NCI-H345 (cell line): ENCODE measurements at regions not wholly inside any gene's neighbourhood (a gene's known extent, or its start where the extent isn't known, plus 50 kb on each side); places are given as distances from the start of the nearest gene placed in this dataset.
"Not testable (repeated sequence)": the region's sequence is repeated elsewhere in the genome, so short reads cannot be mapped to it uniquely, and the experiment has no call there.

Experiments used
- DNase-seq: peaks from one replicate; lab custom pipeline; 2025; lab: John Stamatoyannopoulos, UW

GRCh38 chr3:144921710-144922109, 950.1 kb downstream of the DIPK2A start:
- DNase-seq, result no peak

GRCh38 chr3:144923046-144923775, 951.6 kb downstream of the DIPK2A start:
- no peak for DNase-seq

- no peak for DNase-seq
These were observed 958.8 kb downstream of the DIPK2A start for GRCh38 chr3:144930431-144930830.

DNA sequence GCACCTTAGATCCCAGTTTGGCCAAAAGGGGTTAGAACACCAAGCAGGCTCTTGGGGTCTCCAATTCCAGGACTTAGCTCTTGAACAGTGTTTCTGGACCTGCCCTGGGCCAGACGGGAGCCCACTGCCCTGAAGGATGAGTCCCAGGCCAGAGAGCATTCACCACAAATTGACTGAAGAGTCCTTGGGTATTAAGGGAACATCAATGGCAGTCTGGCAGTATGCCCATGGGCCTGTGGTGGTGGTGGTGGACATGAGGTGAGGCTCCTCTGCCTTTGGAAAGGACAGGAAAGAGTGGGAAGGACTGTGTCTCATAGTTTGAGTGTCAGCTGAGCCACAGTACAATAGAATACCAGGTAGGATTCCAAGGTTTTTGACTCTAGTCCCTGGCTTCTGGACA, 960.0 kb downstream of the DIPK2A start:
- DNase-seq, result no peak

GRCh38 chr3:144942093-144942837, 970.6 kb downstream of the DIPK2A start:
- DNase-seq, result no peak

GRCh38 chr3:144942838-144943197, 971.2 kb downstream of the DIPK2A start:
- no peak for DNase-seq

GRCh38 chr3:144947895-144948294, 976.3 kb downstream of the DIPK2A start:
- no peak for DNase-seq

DNA sequence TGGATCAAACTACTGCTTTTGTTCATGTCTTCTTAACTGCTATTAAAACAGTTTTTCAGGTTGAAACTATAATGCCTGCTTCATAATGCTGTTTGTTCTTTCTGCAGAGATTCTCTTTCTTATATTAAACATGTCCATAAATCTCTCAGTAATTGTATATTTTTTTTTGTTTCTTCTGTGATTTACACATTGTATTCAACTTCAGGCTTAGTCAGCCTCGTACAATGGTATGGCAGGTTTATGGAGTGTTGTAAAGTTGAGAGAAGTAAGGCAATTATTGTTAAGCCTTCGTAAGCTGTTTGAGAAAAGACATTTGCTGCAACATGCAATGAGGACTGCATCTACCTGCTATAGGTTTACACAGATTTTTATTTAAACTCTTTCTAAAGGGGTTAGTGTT, 977.1 kb downstream of the DIPK2A start:
- no peak for DNase-seq

DNA sequence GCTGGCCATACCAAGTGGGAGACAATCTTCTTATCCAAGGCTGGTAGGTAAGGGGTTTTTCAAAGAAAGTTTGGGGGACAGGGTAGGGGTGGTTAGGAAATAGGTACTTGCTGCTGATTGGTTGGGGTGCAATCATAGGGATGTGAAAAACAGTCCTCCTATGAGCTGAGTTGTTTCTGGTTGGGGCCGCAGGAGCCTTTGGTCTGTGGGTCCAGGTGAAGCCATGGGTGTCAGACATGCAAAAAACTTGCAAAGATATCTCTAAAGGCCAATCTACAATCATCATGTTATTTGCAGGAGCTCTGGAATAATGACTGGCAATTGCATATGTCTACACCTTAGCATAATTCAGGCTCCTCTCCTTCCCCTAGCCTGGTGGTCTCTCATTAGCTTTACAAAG, 982.3 kb downstream of the DIPK2A start:
- no peak for DNase-seq

DNA sequence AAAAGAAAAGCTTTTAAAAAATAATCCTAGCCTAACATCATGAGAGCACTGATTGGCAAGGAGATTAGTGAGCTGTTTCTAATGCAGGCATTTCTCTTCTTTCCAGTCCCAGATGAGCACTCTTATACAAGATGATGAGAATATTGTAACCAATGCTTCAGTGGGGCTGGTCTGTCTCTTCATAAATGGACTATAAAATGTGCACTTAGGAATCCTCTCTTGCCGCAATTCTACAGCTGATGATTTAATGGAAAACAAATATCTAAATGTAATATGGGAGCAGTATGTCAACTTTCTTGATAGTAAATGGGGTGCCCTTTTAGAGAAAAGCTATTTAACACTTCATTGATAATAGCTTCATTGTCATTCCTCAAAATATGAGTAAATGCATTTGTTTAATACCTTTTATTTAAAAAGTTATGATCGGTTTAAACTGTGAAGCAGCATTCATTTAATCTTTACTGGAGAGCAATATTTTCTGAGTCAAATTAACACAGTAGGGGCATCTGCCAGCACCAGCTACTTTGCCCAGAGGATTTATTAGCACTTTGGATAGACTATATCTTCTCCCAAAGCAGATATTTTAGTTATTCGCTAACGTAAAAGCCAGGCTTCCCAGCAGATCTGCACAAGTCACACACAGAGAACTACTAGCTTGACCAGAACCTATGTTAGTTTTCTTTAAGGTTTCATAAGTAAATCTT, 985.9 kb downstream of the DIPK2A start:
- DNase-seq, result no peak

DNA sequence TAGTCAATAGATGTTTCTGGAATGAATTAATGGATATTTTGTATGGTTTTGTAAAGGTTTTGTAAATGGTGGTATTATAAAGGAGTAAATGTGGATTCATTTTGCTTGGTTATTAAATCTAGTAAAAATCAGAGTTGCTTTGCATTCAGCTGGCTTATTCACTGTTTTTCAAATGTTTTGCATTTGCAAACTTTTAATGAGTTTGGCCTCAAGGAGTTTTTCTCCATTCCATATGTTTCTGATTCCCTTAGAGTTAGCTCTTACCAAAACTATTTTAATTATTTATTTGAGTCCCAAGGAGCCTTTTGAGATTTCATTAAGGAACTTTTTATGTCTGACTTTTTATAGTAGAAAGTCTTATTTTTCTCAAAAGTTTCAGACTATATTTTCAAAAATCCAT, 992.2 kb downstream of the DIPK2A start:
- no peak for DNase-seq

DNA sequence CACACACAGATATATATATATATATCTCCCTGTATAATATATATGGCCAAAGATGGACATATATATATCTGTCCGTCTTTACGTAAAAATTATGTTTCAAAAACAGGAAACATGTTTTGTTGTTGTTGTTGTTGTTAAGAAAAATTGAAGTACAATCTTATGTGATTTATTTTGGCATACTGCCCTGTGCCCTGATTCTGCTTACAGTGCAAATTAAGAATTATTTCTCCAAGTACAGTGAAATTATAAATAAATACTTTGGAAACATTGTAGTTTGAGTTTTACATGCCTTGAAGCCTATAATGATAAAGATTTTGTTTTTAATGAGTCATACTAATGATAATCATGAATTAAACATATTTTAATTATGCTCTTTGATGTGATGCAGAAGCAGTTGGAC, 994.9 kb downstream of the DIPK2A start:
- no peak for DNase-seq

- DNase-seq, result no peak
These were observed 997.2 kb downstream of the DIPK2A start for GRCh38 chr3:144968750-144969350.

- not testable (repeated sequence) for DNase-seq
These were observed 1012.9 kb downstream of the DIPK2A start for GRCh38 chr3:144984481-144984880.

DNA sequence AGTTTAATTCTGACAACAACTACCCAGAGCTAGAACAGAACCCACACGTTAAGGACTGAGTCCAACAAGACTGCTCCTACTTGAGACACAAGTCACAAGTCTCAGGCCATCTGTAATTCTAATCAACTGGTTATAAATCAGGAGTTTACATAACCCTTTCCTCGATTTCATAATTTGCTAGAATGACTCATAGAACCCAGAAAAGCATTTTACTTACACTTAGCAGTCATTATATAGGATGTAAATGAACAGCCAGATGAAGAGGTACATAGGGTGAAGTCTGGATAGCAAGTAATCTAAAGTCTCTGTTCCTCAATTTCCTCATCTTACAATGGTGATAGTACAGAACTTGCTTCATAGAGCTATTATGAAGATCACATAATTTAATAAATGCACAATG, 1018.2 kb downstream of the DIPK2A start:
- DNase-seq, result no peak

DNA sequence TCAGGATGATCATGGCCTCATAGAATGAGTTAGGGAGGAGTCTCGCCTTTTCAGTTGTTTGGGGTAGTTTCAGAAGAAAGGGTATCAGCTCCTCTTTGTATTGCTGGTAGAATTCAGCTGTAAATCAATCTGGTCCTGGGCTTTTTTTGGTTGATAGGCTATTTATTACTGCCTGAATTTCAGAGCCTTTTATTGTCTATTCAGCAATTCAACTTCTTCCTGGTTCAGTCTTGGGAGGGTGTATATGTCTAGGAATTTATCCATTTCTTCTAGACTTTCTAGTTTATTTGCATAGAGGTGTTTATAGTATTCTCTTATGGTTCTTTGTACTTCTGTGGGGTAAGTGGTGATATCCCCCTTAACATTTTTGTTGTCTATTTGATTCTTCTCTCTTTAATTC, 1024.2 kb downstream of the DIPK2A start:
- DNase-seq, result no peak

- no peak for DNase-seq
These were observed 1033.8 kb downstream of the DIPK2A start for GRCh38 chr3:145005427-145005826.

DNA sequence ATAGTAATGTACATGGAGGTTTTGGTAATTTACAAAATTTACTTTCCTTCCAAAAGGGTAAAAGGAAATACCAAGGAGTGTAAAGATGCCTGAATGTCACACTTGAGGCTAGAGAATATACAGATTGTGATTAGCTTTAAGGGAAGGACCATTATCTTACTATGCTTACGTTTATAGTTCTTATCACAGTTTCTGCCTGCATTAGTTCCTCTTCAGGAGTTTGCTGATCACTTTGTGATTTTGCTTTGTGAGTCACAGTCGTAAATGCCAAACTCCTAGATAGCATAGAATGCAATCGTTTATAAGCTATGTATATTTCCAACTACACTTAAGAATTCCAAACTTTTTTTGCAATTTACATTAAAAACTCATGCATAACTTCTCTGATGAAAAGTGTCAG, 1034.6 kb downstream of the DIPK2A start:
- DNase-seq, result no peak

- no peak for DNase-seq
These were observed 1042.3 kb downstream of the DIPK2A start for GRCh38 chr3:145013931-145014330.

- no peak for DNase-seq
These were observed 1043.6 kb downstream of the DIPK2A start for GRCh38 chr3:145015253-145015652.

DNA sequence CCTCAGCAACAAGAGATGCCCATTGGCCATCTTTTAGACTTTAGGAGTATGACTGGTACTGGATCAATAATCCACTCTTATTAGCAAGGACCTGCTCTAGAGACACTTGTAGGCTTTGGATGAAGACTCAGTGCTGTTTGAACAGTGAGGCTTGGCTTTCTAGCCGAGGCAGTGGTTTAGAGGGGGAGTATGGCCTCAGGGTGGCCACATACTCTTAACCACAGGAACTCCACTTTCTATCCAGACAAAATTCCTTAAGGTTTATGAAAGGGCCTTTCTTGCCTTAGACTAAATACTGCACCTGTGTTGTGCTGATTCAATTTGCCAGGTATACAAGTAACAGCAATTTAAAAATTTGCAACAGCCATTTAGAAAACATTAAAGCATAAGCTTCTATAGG, 1046.3 kb downstream of the DIPK2A start:
- no peak for DNase-seq

GRCh38 chr3:145022447-145022846, 1050.8 kb downstream of the DIPK2A start:
- no peak for DNase-seq

DNA sequence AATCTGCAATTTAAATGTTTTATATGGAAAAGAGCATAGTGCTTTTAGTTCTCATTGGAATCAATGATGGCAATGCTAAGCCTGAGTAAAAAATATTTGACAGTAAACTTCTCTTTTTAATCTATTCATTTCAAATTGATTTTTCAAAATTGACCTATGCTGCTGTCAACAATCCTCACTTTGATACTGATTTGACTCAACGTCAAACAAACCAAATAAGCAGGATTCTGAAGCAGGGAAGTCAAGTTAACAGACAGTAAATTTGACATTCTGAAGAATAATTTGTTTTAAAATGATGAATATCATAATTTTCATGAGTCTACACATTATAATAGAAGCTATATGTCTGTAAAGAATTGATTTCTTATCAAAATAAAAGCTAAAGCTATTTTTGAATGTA, 1053.1 kb downstream of the DIPK2A start:
- DNase-seq, result no peak
